ENCODE measurements at regions not wholly inside any gene's neighbourhood (a gene's known extent, or its start where the extent isn't known, plus 50 kb on each side); places are given as distances from the start of the nearest gene placed in this dataset.

DNA sequence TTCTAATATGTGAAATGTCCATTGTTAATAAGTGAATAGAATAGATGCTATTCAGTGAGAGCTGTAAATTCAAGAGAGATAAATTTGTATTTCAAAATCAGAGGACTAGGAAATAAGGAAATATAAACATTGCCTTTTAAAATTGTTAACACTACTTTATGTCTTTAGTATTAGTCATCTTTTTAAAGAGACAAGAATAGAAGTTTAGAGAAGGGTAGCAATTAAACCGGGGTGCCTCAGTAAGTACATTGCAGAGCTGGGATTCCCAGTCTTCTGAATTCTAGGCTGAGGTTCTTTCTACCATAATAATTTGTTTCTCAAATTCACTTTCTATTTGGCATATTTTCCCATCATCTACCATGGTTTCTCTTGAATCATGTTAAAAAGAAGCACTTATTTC is 498.6 kb downstream of the SLC16A7 start:
- no peaks in the 10 kb centered on the region for H3K36me3 ChIP-seq (replicated peaks in 1 of 2; ENCODE audit: insufficient read depth in 1 of 2, low read depth in 2 of 2)
- no peak overlapping the region for H3K4me3 ChIP-seq
- H3K4me1 ChIP-seq, result no peaks in the 10 kb centered on the region
- no peak for DNase-seq
- no peak for TF ChIP-seq POLR2A (IDR thresholded peaks at IDR 0.05)
- TF ChIP-seq, protein P1, sequence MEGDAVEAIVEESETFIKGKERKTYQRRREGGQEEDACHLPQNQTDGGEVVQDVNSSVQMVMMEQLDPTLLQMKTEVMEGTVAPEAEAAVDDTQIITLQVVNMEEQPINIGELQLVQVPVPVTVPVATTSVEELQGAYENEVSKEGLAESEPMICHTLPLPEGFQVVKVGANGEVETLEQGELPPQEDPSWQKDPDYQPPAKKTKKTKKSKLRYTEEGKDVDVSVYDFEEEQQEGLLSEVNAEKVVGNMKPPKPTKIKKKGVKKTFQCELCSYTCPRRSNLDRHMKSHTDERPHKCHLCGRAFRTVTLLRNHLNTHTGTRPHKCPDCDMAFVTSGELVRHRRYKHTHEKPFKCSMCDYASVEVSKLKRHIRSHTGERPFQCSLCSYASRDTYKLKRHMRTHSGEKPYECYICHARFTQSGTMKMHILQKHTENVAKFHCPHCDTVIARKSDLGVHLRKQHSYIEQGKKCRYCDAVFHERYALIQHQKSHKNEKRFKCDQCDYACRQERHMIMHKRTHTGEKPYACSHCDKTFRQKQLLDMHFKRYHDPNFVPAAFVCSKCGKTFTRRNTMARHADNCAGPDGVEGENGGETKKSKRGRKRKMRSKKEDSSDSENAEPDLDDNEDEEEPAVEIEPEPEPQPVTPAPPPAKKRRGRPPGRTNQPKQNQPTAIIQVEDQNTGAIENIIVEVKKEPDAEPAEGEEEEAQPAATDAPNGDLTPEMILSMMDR (IDR thresholded peaks at IDR 0.05), result no peak
- intact Hi-C loops (cut with DNase I), result no loop called here
- H3K27me3 ChIP-seq, result no peaks in the 10 kb centered on the region
- 70 to 81% methylated on average over 1 of the region's 1 CpG for WGBS, 2 donors
- no peak for ATAC-seq
- no peak overlapping the region for H3K27ac ChIP-seq
- no peaks in the 10 kb centered on the region for H3K9me3 ChIP-seq

DNA sequence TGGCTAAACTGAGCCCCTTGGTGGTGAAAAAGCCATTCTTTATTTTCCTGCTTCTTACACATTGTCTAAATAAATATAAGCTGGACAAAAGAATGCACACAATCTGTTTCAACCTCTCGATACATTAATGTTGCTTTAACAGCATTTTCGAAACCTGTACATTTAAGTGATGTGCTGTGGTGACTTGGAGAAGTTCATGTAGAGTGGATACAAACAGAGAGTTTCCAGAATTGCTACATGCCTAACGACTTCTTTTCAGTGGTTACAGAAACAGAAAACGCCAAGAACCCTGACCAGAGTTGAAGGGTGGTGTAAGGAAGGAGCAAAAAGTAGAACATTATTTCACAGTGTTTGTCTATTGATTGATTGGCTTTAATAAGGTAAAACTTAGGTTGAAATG is 500.9 kb downstream of the SLC16A7 start:
- H3K36me3 ChIP-seq (replicated peaks in 1 of 2; ENCODE audit: insufficient read depth in 1 of 2, low read depth in 2 of 2), result no peaks in the 10 kb centered on the region
- DNase-seq (no peak), ATAC-seq (no peak)
- WGBS, 2 donors, result 77 to 78% methylated on average over 4 of the region's 4 CpGs
- H3K27me3 ChIP-seq, result no peaks in the 10 kb centered on the region
- intact Hi-C loops (cut with DNase I), result no loop called here
- H3K4me3 ChIP-seq, result no peak overlapping the region
- TF ChIP-seq, protein P1 (IDR thresholded peaks at IDR 0.05), result no peak
- TF ChIP-seq POLR2A (IDR thresholded peaks at IDR 0.05), result no peak
- H3K9me3 ChIP-seq, result peaks cover 0 to 8% (median 0%) of the 10 kb centered on the region in 3 donors
- no peak overlapping the region for H3K27ac ChIP-seq
- H3K4me1 ChIP-seq, result no peaks in the 10 kb centered on the region

DNA sequence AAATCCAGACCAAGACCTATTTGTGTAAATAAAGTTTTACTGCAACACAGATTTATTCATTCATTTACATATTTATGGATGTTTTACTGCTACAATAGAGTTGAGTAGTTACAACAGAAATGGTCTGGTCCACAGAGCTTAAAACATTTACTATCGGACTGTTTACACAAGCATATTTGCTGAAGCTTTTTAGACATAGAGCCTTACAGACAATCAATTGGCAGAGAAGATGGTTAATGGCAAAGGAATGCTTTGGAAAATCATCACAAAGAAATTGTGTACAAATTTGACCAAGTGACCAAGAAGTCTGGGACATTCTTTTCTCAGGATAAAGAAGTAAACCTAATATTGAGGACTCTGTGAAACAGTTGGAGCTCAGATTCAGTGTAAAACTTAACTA is 504.3 kb downstream of the SLC16A7 start:
- no peak for TF ChIP-seq POLR2A (IDR thresholded peaks at IDR 0.05)
- TF ChIP-seq, protein P1 (IDR thresholded peaks at IDR 0.05), result no peak
- 89 to 93% methylated on average over 1 of the region's 1 CpG for WGBS, 2 donors
- no peak for DNase-seq
- Histone ChIP-seq H3K9me3 (peaks cover 0 to 8% (median 0%) of the 10 kb centered on the region in 3 donors), H3K4me3 (no peak overlapping the region), H3K36me3 (replicated peaks in 1 of 2; ENCODE audit: insufficient read depth in 1 of 2, low read depth in 2 of 2) (no peaks in the 10 kb centered on the region), H3K27ac (no peak overlapping the region), H3K4me1 (no peaks in the 10 kb centered on the region), H3K27me3 (no peaks in the 10 kb centered on the region)
- intact Hi-C loops (cut with DNase I), result no loop called here
- ATAC-seq, result no peak

DNA sequence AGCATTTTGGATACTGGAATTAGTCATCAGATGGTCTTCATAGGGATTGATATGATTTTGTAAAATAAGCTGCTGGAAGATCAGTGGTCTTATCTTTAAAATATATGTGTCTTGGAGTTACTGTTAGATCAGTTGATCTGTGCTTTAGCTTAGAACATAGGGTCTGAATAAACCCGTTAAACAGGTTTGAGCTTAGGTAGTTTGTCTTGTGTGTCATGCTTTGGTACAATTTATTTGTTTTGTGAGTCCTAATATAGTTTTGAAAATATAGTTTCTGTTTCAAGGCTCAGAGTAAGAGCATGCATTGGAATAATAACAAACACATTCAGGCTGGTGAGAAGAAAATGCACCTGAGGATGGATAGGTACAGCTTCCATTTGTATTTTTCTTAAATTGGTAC is 505.0 kb downstream of the SLC16A7 start:
- Histone ChIP-seq H3K27me3 (no peaks in the 10 kb centered on the region), H3K9me3 (peaks cover 0 to 8% (median 0%) of the 10 kb centered on the region in 3 donors), H3K36me3 (replicated peaks in 1 of 2; ENCODE audit: insufficient read depth in 1 of 2, low read depth in 2 of 2) (no peaks in the 10 kb centered on the region), H3K4me3 (no peak overlapping the region), H3K4me1 (no peaks in the 10 kb centered on the region), H3K27ac (no peak overlapping the region)
- intact Hi-C loops (cut with DNase I), result no loop called here
- 43 to 47% methylated on average over 1 of the region's 1 CpG for WGBS, 2 donors
- ATAC-seq, result no peak
- no peak for DNase-seq
- TF ChIP-seq, protein P1 (IDR thresholded peaks at IDR 0.05), result no peak
- TF ChIP-seq POLR2A (IDR thresholded peaks at IDR 0.05), result no peak

DNA sequence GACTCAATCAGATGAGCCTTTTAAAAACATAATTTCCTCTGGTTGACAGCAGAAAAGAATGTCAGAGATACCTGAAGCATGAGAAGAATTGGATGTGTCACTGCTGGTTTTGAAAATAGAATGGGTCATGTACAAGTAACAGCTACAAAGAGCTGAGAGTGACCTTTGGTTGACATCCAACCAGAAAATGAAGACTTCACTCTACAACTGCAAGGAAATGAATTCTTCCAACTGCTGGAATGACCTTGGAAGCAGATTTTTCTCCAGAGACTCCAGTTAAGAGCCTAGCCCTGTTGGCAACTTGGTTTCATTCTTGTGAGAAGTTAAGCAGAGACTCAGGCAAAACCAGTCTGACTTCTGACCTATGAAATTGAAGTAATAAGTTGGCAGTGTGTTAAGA is 505.9 kb downstream of the SLC16A7 start:
- intact Hi-C loops (cut with DNase I), result no loop called here
- no peaks in the 10 kb centered on the region for H3K4me1 ChIP-seq
- no peak overlapping the region for H3K4me3 ChIP-seq
- peaks cover 0 to 8% (median 0%) of the 10 kb centered on the region in 3 donors for H3K9me3 ChIP-seq
- H3K27me3 ChIP-seq, result no peaks in the 10 kb centered on the region
- H3K36me3 ChIP-seq (replicated peaks in 1 of 2; ENCODE audit: insufficient read depth in 1 of 2, low read depth in 2 of 2), result no peaks in the 10 kb centered on the region
- DNase-seq (no peak), ATAC-seq (no peak)
- no peak overlapping the region for H3K27ac ChIP-seq
- TF ChIP-seq POLR2A (IDR thresholded peaks at IDR 0.05), result no peak
- TF ChIP-seq, protein P1 (IDR thresholded peaks at IDR 0.05), result no peak
